ENCODE measurements at regions not wholly inside any gene's neighbourhood (a gene's known extent, or its start where the extent isn't known, plus 50 kb on each side); places are given as distances from the start of the nearest gene placed in this dataset.
A peak's percentile ranks its signal among the peaks of the same experiment; 100 is the strongest.
"Not testable (repeated sequence)": the region's sequence is repeated elsewhere in the genome, so short reads cannot be mapped to it uniquely, and the experiment has no call there.

- no peak for DNase-seq (ENCODE audit: low read depth)
Measured at GRCh38 chr5:91243286-91243685, 139.8 kb downstream of the ARRDC3 start.

GRCh38 chr5:91241460-91241859, 141.7 kb downstream of the ARRDC3 start:
- not testable (repeated sequence) for DNase-seq (ENCODE audit: low read depth)

GRCh38 chr5:91240175-91240574, 142.9 kb downstream of the ARRDC3 start:
- no peak for DNase-seq (ENCODE audit: low read depth)

GRCh38 chr5:91235271-91235694, 147.8 kb downstream of the ARRDC3 start:
- no peak for DNase-seq (ENCODE audit: low read depth)

GRCh38 chr5:91232523-91232922, 150.6 kb downstream of the ARRDC3 start:
- no peak for DNase-seq (ENCODE audit: low read depth)

GRCh38 chr5:91229031-91229727, 153.9 kb downstream of the ARRDC3 start:
- no peak for DNase-seq (ENCODE audit: low read depth)

GRCh38 chr5:91228188-91228587, 154.9 kb downstream of the ARRDC3 start:
- DNase-seq (ENCODE audit: low read depth) = no peak

GRCh38 chr5:91225848-91226686, 157.1 kb downstream of the ARRDC3 start:
- peak; percentile 2 for DNase-seq (ENCODE audit: low read depth)

- no peak for DNase-seq (ENCODE audit: low read depth)
Measured at GRCh38 chr5:91224969-91225368, 158.1 kb downstream of the ARRDC3 start.

GRCh38 chr5:91224456-91224855, 158.7 kb downstream of the ARRDC3 start:
- no peak for DNase-seq (ENCODE audit: low read depth)

GRCh38 chr5:91223886-91224285, 159.2 kb downstream of the ARRDC3 start:
- no peak for DNase-seq (ENCODE audit: low read depth)

- DNase-seq (ENCODE audit: low read depth) = no peak
Measured at GRCh38 chr5:91222482-91222881, 160.6 kb downstream of the ARRDC3 start.

- DNase-seq (ENCODE audit: low read depth) = no peak
Measured at GRCh38 chr5:91221917-91222316, 161.2 kb downstream of the ARRDC3 start.

- no peak for DNase-seq (ENCODE audit: low read depth)
Measured at GRCh38 chr5:91219803-91220371, 163.2 kb downstream of the ARRDC3 start.

- no peak for DNase-seq (ENCODE audit: low read depth)
Measured at GRCh38 chr5:91219091-91219802, 163.9 kb downstream of the ARRDC3 start.

GRCh38 chr5:91217859-91218258, 165.3 kb downstream of the ARRDC3 start:
- DNase-seq (ENCODE audit: low read depth) = no peak

- no peak for DNase-seq (ENCODE audit: low read depth)
Measured at GRCh38 chr5:91214571-91214970, 168.5 kb downstream of the ARRDC3 start.
